ENCODE measurements at regions not wholly inside any gene's neighbourhood (a gene's known extent, or its start where the extent isn't known, plus 50 kb on each side); places are given as distances from the start of the nearest gene placed in this dataset.

- peaks cover 0 to 5% (median 3%) of the 10 kb centered on the region in 3 donors for H3K4me1 ChIP-seq
- H3K9me3 ChIP-seq, result no peaks in the 10 kb centered on the region
- ATAC-seq, result no peak
- no peak overlapping the region for H3K4me3 ChIP-seq
- 68% methylated on average over 7 of the region's 7 CpGs for WGBS, 2 donors (ENCODE audit: low coverage in 1 of 2)
- H3K27me3 ChIP-seq, result no peaks in the 10 kb centered on the region
- H3K27ac ChIP-seq, result no peak overlapping the region
- H3K36me3 ChIP-seq, result no peaks in the 10 kb centered on the region
- TF ChIP-seq CTCF (IDR thresholded peaks at IDR 0.05), result no peak
- TF ChIP-seq POLR2A (IDR thresholded peaks at IDR 0.05), result no peak
- no peak for TF ChIP-seq EP300 (IDR thresholded peaks at IDR 0.05)
- TF ChIP-seq POLR2AphosphoS5 (IDR thresholded peaks at IDR 0.05), result no peak
Measured at GRCh38 chr6:119526561-119527230, 177.1 kb upstream of the MAN1A1 start.

GRCh38 chr6:119524410-119524809, 174.8 kb upstream of the MAN1A1 start:
- ATAC-seq, result no peak
- no peaks in the 10 kb centered on the region for H3K36me3 ChIP-seq
- peaks cover 0 to 5% (median 3%) of the 10 kb centered on the region in 3 donors for H3K4me1 ChIP-seq
- no peaks in the 10 kb centered on the region for H3K27me3 ChIP-seq
- TF ChIP-seq EP300 (IDR thresholded peaks at IDR 0.05) (no peak), POLR2A (IDR thresholded peaks at IDR 0.05) (no peak), CTCF (IDR thresholded peaks at IDR 0.05) (no peak), POLR2AphosphoS5 (IDR thresholded peaks at IDR 0.05) (no peak)
- H3K9me3 ChIP-seq, result no peaks in the 10 kb centered on the region
- 93 to 95% methylated on average over 1 of the region's 1 CpG for WGBS, 2 donors (ENCODE audit: low coverage in 1 of 2)
- no peak overlapping the region for H3K27ac ChIP-seq
- H3K4me3 ChIP-seq, result no peak overlapping the region

- Histone ChIP-seq H3K27me3 (no peaks in the 10 kb centered on the region), H3K27ac (no peak overlapping the region), H3K4me1 (peaks cover 0 to 5% (median 3%) of the 10 kb centered on the region in 3 donors), H3K36me3 (no peaks in the 10 kb centered on the region), H3K9me3 (no peaks in the 10 kb centered on the region), H3K4me3 (no peak overlapping the region)
- no peak for ATAC-seq
- 8 to 29% methylated on average over 1 of the region's 1 CpG for WGBS, 2 donors (ENCODE audit: low coverage in 1 of 2)
- TF ChIP-seq EP300 (IDR thresholded peaks at IDR 0.05), result no peak
- TF ChIP-seq POLR2A (IDR thresholded peaks at IDR 0.05), result no peak
- no peak for TF ChIP-seq POLR2AphosphoS5 (IDR thresholded peaks at IDR 0.05)
- no peak for TF ChIP-seq CTCF (IDR thresholded peaks at IDR 0.05)
Measured at GRCh38 chr6:119523556-119523955, 174.0 kb upstream of the MAN1A1 start.

GRCh38 chr6:119521251-119521650, 171.7 kb upstream of the MAN1A1 start:
- no peaks in the 10 kb centered on the region for H3K9me3 ChIP-seq
- H3K4me3 ChIP-seq, result no peak overlapping the region
- H3K4me1 ChIP-seq, result no peaks in the 10 kb centered on the region
- 65 to 80% methylated on average over 1 of the region's 1 CpG for WGBS, 2 donors (ENCODE audit: low coverage in 1 of 2)
- no peaks in the 10 kb centered on the region for H3K36me3 ChIP-seq
- TF ChIP-seq EP300 (IDR thresholded peaks at IDR 0.05) (no peak), CTCF (IDR thresholded peaks at IDR 0.05) (no peak)
- no peak for ATAC-seq
- no peaks in the 10 kb centered on the region for H3K27me3 ChIP-seq
- no peak overlapping the region for H3K27ac ChIP-seq

- Histone ChIP-seq H3K27ac (no peak overlapping the region), H3K9me3 (no peaks in the 10 kb centered on the region), H3K36me3 (no peaks in the 10 kb centered on the region), H3K4me3 (no peak overlapping the region), H3K4me1 (no peaks in the 10 kb centered on the region), H3K27me3 (no peaks in the 10 kb centered on the region)
- ATAC-seq, result no peak
- no peak for TF ChIP-seq POLR2A (IDR thresholded peaks at IDR 0.05)
- TF ChIP-seq EP300 (IDR thresholded peaks at IDR 0.05), result no peak
Measured at GRCh38 chr6:119517428-119517827, 167.9 kb upstream of the MAN1A1 start.

Data from gastroesophageal sphincter (tissue), 4 donors.